ENCODE measurements at regions not wholly inside any gene's neighbourhood (a gene's known extent, or its start where the extent isn't known, plus 50 kb on each side); places are given as distances from the start of the nearest gene placed in this dataset.

DNA sequence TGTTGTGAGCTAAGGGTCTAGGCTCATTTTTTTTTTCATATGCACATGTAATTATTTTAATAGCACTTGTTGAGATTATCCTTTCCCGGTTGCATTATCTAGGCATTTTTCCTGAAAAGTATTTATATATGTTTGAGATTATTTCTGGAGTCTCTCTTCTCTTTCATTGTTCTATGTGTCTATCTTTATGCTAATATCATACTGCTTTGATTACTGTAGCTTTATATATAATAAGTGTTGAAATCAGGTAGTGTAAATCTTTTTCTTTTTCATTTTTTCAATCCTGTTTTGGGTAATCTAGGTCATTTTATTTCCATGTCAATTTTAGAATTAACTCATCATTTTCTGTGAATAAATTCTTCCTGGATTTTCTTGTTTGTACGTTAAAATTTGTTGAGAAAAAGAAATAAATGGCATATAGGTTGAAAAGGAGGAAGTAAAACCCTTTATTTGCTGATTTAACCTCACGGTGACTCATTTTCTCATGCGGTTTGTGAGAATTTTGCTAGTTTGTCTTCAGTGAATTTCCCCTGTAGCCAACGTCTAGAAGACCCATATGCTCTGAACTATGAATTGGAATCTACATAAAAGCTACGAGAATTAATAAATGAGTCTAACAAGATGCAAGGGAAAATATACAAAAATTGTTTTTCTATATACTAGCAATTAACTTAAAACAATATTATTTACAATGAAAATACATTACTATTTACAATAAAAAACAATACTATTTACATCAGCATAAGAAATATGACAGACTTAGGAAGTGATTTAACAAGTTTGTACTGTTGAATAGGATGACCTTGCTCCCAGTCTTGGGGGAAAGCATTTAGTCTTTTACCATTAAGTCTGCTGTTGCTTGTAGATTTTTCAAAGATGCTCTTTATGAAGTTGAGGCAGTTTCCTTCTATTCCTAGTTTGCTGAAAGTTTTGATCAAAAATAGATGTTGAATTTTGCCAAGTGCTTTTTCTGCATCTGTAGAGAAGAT is 105.0 kb downstream of the SNAPC1 start:
- Mint-ChIP-seq H3K4me3 (no peak overlapping the region), H3K36me3 (ENCODE audit: low read depth) (no peaks in the 10 kb centered on the region), H3K27me3 (ENCODE audit: low read depth) (no peaks in the 10 kb centered on the region), H3K4me1 (no peaks in the 10 kb centered on the region), H3K27ac (no peak overlapping the region), H3K9me3 (peaks cover 20% of the 10 kb centered on the region)
- TF ChIP-seq CTCF (IDR thresholded peaks at IDR 0.05; ENCODE audit: unreplicated experiment in 3 of 3), result no peak

DNA sequence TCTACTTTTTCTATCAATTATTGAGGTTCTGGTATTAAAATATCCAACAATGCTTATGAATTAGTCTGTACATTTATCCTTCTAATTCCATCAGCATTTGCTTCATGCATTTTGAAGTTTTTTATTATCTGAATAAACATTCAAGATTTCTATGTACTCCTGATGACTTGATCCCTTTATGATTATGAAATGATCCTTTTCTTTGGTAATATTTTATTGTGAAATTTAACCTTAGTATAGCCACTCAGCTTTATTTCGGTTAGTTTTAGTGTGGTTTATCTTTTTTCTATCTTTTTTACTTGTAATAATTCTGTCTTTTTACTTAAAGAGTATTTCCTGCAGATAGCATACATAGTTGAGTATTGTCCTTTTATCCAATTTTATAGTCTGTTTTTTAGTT is 106.6 kb downstream of the SNAPC1 start:
- Mint-ChIP-seq H3K4me3 (no peak overlapping the region), H3K27ac (no peak overlapping the region), H3K36me3 (ENCODE audit: low read depth) (no peaks in the 10 kb centered on the region), H3K4me1 (no peaks in the 10 kb centered on the region), H3K9me3 (peaks cover 23% of the 10 kb centered on the region), H3K27me3 (ENCODE audit: low read depth) (no peaks in the 10 kb centered on the region)
- TF ChIP-seq CTCF (IDR thresholded peaks at IDR 0.05; ENCODE audit: unreplicated experiment in 3 of 3), result no peak

DNA sequence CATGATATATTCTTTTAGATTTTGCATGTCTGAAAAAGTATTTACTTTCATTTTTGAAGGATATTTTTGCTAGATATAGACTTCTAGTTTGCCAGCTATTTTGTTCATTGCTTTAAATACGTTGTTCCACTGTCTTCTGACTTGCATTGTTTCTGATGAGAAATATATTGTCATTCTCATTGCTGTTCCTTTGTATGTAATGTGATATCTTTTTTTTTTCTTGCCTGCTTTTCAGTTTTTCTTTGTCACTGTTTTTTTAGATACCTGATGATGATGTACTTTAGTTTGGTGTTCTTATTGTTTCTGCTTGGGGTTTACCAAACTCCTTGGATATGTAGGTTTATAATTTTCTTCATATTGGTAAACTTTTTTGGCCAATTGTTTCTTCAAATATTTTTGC is 107.9 kb downstream of the SNAPC1 start:
- H3K4me3 Mint-ChIP-seq, result no peak overlapping the region
- TF ChIP-seq CTCF (IDR thresholded peaks at IDR 0.05; ENCODE audit: unreplicated experiment in 3 of 3), result no peak

DNA sequence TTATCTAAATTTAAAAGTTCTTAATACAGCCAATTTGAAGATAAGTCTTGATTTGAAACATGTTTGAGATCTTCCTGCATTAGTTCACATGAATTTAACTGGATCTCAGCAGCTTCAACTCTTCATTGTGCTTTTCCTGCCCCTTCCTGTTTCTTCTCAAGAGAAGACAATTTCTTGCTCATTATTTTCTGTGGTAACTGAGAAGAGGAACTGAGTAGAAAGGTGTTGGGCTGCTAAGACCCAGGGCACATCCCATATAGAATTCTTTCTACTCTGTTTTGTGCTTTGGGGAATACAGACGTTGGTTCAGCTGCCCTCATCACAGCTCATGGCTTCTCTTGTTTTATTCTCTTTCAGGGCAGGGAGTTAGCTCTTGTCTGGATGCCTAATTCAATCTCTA is 110.2 kb downstream of the SNAPC1 start:
- Mint-ChIP-seq H3K27ac (no peak overlapping the region), H3K4me1 (peaks cover 13% of the 10 kb centered on the region), H3K4me3 (no peak overlapping the region), H3K27me3 (ENCODE audit: low read depth) (no peaks in the 10 kb centered on the region), H3K9me3 (peaks cover 23% of the 10 kb centered on the region), H3K36me3 (ENCODE audit: low read depth) (no peaks in the 10 kb centered on the region)
- no peak for TF ChIP-seq CTCF (IDR thresholded peaks at IDR 0.05; ENCODE audit: unreplicated experiment in 3 of 3)

More for the DNA sequence above, 107.9 kb downstream of the SNAPC1 start:
- no peaks in the 10 kb centered on the region for H3K36me3 Mint-ChIP-seq (ENCODE audit: low read depth)
- no peaks in the 10 kb centered on the region for H3K27me3 Mint-ChIP-seq (ENCODE audit: low read depth)
- no peak overlapping the region for H3K27ac Mint-ChIP-seq
- H3K4me1 Mint-ChIP-seq, result no peaks in the 10 kb centered on the region
- H3K9me3 Mint-ChIP-seq, result peaks cover 23% of the 10 kb centered on the region

GRCh38 chr14:61875483-61875882 is 113.3 kb downstream of the SNAPC1 start:
- H3K27ac Mint-ChIP-seq, result no peak overlapping the region
- TF ChIP-seq CTCF (IDR thresholded peaks at IDR 0.05; ENCODE audit: unreplicated experiment in 3 of 3), result no peak

More at GRCh38 chr14:61875483-61875882, 113.3 kb downstream of the SNAPC1 start:
- Mint-ChIP-seq H3K4me3 (no peak overlapping the region), H3K36me3 (ENCODE audit: low read depth) (no peaks in the 10 kb centered on the region), H3K27me3 (ENCODE audit: low read depth) (no peaks in the 10 kb centered on the region), H3K4me1 (peaks cover 24% of the 10 kb centered on the region), H3K9me3 (peaks cover 11% of the 10 kb centered on the region)

Measured in nephron (organoid).